Stomach (tissue), 4 donors: ENCODE measurements at regions not wholly inside any gene's neighbourhood (a gene's known extent, or its start where the extent isn't known, plus 50 kb on each side); places are given as distances from the start of the nearest gene placed in this dataset.
"Not testable (repeated sequence)": the region's sequence is repeated elsewhere in the genome, so short reads cannot be mapped to it uniquely, and the experiment has no call there.

Experiments
- POLR2A ChIP-seq, 4 donors: fragments of 450-650 bp; IDR thresholded peaks; one replicate each; pipeline ENCODE4 v1.6.1; 2016; ENCODE audit warnings: antibody characterized with exemption in 4 of 4, control low read depth in 2 of 4, mild to moderate bottlenecking in 1 of 4, moderate library complexity in 1 of 4
- POLR2AphosphoS5 ChIP-seq, 3 donors: sonication (generic); formaldehyde crosslinking; IDR thresholded peaks; one replicate each; pipeline ENCODE4 v1.6.1; 2016; ENCODE audit warnings: antibody characterized with exemption in 3 of 3
- TF ChIP-seq, protein P1 (sequence below), 7 experiments: fragments of 450-650 bp in 4 of 7; fragments of 200-600 bp in 3 of 7; sonication (generic) in 3 of 7; IDR thresholded peaks; one replicate each; pipeline ENCODE4 v1.5.1; 2016 to 2019; ENCODE audit warnings: antibody characterized with exemption in 7 of 7, control low read depth in 2 of 7, mild to moderate bottlenecking in 1 of 7

DNA sequence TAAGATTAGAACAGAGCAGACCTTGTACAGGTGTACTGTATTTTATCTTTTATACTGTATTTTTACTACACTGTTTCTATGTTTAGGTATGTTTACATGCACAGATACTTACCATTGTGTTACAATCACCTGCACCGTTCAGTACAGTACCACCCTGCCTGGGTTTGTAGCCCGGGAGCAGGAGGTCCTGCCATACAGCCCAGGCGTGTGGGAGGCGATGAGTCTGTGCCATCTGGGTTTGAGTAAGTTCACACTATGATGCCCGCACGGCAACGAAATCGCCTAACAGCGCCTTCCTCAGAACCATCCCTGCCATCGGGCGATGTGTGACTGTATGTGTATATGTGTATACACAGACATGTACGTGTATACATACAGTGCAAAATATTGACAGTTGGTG lies 157.1 kb upstream of the FOXD4L5 start:
- TF ChIP-seq POLR2AphosphoS5, POLR2A (IDR thresholded peaks at IDR 0.05): not testable (repeated sequence)
- TF ChIP-seq, protein P1, sequence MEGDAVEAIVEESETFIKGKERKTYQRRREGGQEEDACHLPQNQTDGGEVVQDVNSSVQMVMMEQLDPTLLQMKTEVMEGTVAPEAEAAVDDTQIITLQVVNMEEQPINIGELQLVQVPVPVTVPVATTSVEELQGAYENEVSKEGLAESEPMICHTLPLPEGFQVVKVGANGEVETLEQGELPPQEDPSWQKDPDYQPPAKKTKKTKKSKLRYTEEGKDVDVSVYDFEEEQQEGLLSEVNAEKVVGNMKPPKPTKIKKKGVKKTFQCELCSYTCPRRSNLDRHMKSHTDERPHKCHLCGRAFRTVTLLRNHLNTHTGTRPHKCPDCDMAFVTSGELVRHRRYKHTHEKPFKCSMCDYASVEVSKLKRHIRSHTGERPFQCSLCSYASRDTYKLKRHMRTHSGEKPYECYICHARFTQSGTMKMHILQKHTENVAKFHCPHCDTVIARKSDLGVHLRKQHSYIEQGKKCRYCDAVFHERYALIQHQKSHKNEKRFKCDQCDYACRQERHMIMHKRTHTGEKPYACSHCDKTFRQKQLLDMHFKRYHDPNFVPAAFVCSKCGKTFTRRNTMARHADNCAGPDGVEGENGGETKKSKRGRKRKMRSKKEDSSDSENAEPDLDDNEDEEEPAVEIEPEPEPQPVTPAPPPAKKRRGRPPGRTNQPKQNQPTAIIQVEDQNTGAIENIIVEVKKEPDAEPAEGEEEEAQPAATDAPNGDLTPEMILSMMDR (IDR thresholded peaks at IDR 0.05) = not testable (repeated sequence)
